H9 (cell line): ENCODE measurements at regions not wholly inside any gene's neighbourhood (a gene's known extent, or its start where the extent isn't known, plus 50 kb on each side); places are given as distances from the start of the nearest gene placed in this dataset.

Experiments
- DNase-seq: peaks from one replicate; pipeline ENCODE4 v3.0.0-alpha.2; 2017
- H2AFZ ChIP-seq: one replicate; pipeline ENCODE4 v1.6.1; 2013; ENCODE audit warnings: mild to moderate bottlenecking, low read length, control low read depth, moderate library complexity
- H2AK5ac ChIP-seq: 2 replicates; pipeline ENCODE4 v1.6.1; 2013; ENCODE audit warnings: low read length, control low read depth, mixed read lengths; ENCODE audit not compliant: insufficient read length
- H2BK120ac ChIP-seq: one replicate; pipeline ENCODE4 v1.6.1; 2013; ENCODE audit warnings: low read depth, mild to moderate bottlenecking, low read length, control low read depth, inconsistent platforms; ENCODE audit not compliant: poor library complexity, severe bottlenecking
- H2BK12ac ChIP-seq: 2 replicates; pipeline ENCODE4 v1.6.1; 2013; ENCODE audit warnings: low read length, control low read depth, mixed read lengths, low read depth; ENCODE audit not compliant: insufficient read length
- H2BK15ac ChIP-seq: 2 replicates; pipeline ENCODE4 v1.6.1; 2013; ENCODE audit warnings: low read depth, low read length, control low read depth
- H2BK20ac ChIP-seq: one replicate; pipeline ENCODE4 v1.6.1; 2013; ENCODE audit warnings: low read depth, mild to moderate bottlenecking, low read length, control low read depth, inconsistent platforms; ENCODE audit not compliant: poor library complexity, severe bottlenecking
- H2BK5ac ChIP-seq: 2 replicates; pipeline ENCODE4 v1.6.1; 2013; ENCODE audit warnings: low read length, control low read depth, mixed read lengths; ENCODE audit not compliant: insufficient read length
- H3K14ac ChIP-seq: 2 replicates; pipeline ENCODE4 v1.6.1; 2013; ENCODE audit warnings: low read length, control low read depth; ENCODE audit not compliant: insufficient read depth
- H3K18ac ChIP-seq: 2 replicates; pipeline ENCODE4 v1.6.1; 2013; ENCODE audit warnings: low read depth, mild to moderate bottlenecking, mixed read lengths, low read length, control low read depth; ENCODE audit not compliant: insufficient read length
- H3K23ac ChIP-seq: 2 replicates; pipeline ENCODE4 v1.6.1; 2013; ENCODE audit warnings: low read length, control low read depth, mixed read lengths, low read depth; ENCODE audit not compliant: insufficient read length
- H3K23me2 ChIP-seq: 2 replicates; pipeline ENCODE4 v1.6.1; 2013; ENCODE audit warnings: low read depth, mild to moderate bottlenecking, mixed read lengths, low read length, control low read depth; ENCODE audit not compliant: insufficient read length, poor library complexity, severe bottlenecking
- H3K27ac ChIP-seq: 2 replicates; pipeline ENCODE4 v1.5.1; 2013; ENCODE audit warnings: low read length, control low read depth, mixed read lengths, low read depth; ENCODE audit not compliant: insufficient read length
- H3K27me3 ChIP-seq: 2 replicates; pipeline ENCODE4 v1.6.1; 2013; ENCODE audit warnings: low read length, control low read depth, inconsistent platforms; ENCODE audit not compliant: insufficient read depth
- H3K4ac ChIP-seq: 2 replicates; pipeline ENCODE4 v1.6.1; 2013; ENCODE audit warnings: low read depth, mild to moderate bottlenecking, control low read depth, inconsistent platforms, low read length, moderate library complexity
- H3K4me1 ChIP-seq: 2 replicates; pipeline ENCODE4 v1.6.1; 2013; ENCODE audit warnings: low read length, control low read depth, inconsistent platforms; ENCODE audit not compliant: insufficient read depth
- H3K4me2 ChIP-seq: 2 replicates; pipeline ENCODE4 v1.6.1; 2013; ENCODE audit warnings: low read length, control low read depth, mixed read lengths; ENCODE audit not compliant: insufficient read length, insufficient read depth
- H3K56ac ChIP-seq: 2 replicates; pipeline ENCODE4 v1.6.1; 2013; ENCODE audit warnings: low read depth, mild to moderate bottlenecking, mixed read lengths, low read length, control low read depth; ENCODE audit not compliant: insufficient read length
- H3K79me1 ChIP-seq: 2 replicates; pipeline ENCODE4 v1.6.1; 2013; ENCODE audit warnings: low read depth, mild to moderate bottlenecking, moderate library complexity, low read length, control low read depth, inconsistent platforms; ENCODE audit not compliant: insufficient read depth, poor library complexity, severe bottlenecking
- H3K79me2 ChIP-seq: 2 replicates; pipeline ENCODE4 v1.6.1; 2013; ENCODE audit warnings: low read length, control low read depth, inconsistent platforms; ENCODE audit not compliant: insufficient read depth
- H3K9ac ChIP-seq: 2 replicates; pipeline ENCODE4 v1.6.1; 2013; ENCODE audit warnings: low read length, control low read depth, mixed read lengths; ENCODE audit not compliant: insufficient read length; ENCODE audit errors: extremely low read depth
- H3K9me3 ChIP-seq: one replicate; pipeline ENCODE4 v1.6.1; 2013; ENCODE audit warnings: low read depth, low read length, inconsistent platforms; ENCODE audit not compliant: control insufficient read depth
- H3T11ph ChIP-seq: one replicate; pipeline ENCODE4 v1.6.1; 2013; ENCODE audit warnings: mild to moderate bottlenecking, low read length, control low read depth, inconsistent platforms
- H4K20me1 ChIP-seq: one replicate; pipeline ENCODE4 v1.6.1; 2013; ENCODE audit not compliant: control insufficient read depth, insufficient read length, insufficient read depth
- H4K5ac ChIP-seq: 2 replicates; pipeline ENCODE4 v1.6.1; 2013; ENCODE audit warnings: low read depth, mild to moderate bottlenecking, mixed read lengths, low read length, control low read depth; ENCODE audit not compliant: insufficient read length
- H4K8ac ChIP-seq: replicated peaks from 2 replicates; pipeline ENCODE4 v1.6.1; 2013; ENCODE audit warnings: low read length, control low read depth, mixed read lengths, low read depth; ENCODE audit not compliant: insufficient read length
- H4K91ac ChIP-seq: 2 replicates; pipeline ENCODE4 v1.6.1; 2013; ENCODE audit warnings: low read depth, mild to moderate bottlenecking, moderate library complexity, mixed read lengths, low read length, control low read depth; ENCODE audit not compliant: insufficient read length
- H3K27ac Mint-ChIP-seq, 3 experiments: 2 replicates in 2 of 3; 3 replicates in 1 of 3; pipeline ENCODE4 v1.8.0; 2020 to 2021; ENCODE audit warnings: mixed read lengths in 3 of 3, mild to moderate bottlenecking in 1 of 3, moderate library complexity in 1 of 3
- H3K27me3 Mint-ChIP-seq: 2 replicates; pipeline ENCODE4 v1.8.0; 2021; ENCODE audit warnings: low read depth, mild to moderate bottlenecking, moderate library complexity, mixed read lengths
- H3K36me3 Mint-ChIP-seq, 3 experiments: 2 replicates in 2 of 3; 3 replicates in 1 of 3; pipeline ENCODE4 v1.8.0; 2020 to 2021; ENCODE audit warnings: low read depth in 3 of 3, mixed read lengths in 3 of 3; ENCODE audit not compliant: insufficient read depth in 1 of 3
- H3K4me1 Mint-ChIP-seq, 2 experiments: 2 replicates each; pipeline ENCODE4 v1.8.0; 2020; ENCODE audit warnings: mixed read lengths in 2 of 2
- H3K4me3 Mint-ChIP-seq, 2 experiments: 2 replicates in 1 of 2; 3 replicates in 1 of 2; pipeline ENCODE4 v1.8.0; 2020 to 2021; ENCODE audit warnings: mild to moderate bottlenecking in 2 of 2, mixed read lengths in 2 of 2, moderate library complexity in 1 of 2
- H3K9me3 Mint-ChIP-seq, 2 experiments: 2 replicates in 1 of 2; 3 replicates in 1 of 2; pipeline ENCODE4 v1.8.0; 2020; ENCODE audit warnings: mild to moderate bottlenecking in 2 of 2, mixed read lengths in 2 of 2, moderate library complexity in 1 of 2
- CTCF ChIP-seq: fragments of 200-600 bp; sonication (generic); conservative IDR thresholded peaks from 3 replicates; pipeline ENCODE4 v1.8.0; 2021; ENCODE audit warnings: antibody characterized with exemption, mild to moderate bottlenecking

DNA sequence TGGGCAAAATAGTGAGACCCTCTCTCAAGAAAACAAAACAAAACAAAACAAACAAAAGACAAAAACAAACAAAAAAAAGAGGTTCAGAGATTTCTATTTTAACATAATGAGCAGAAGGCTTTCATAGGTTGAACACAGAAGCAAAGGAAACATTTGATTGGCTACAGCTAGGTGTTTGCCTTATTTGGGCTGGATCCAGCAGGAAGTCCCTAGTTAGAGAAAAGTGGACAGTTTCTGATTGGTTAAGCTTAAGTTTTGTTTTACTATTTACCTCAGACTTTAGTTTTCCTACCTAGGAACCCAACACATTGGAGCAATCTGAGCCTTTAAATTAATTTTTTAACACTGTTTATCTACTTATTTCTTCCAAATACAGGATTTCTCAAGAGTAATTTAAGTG lies 566.5 kb upstream of the PCDH15 start:
- H3K23ac ChIP-seq, result no peak overlapping the region
- no peak overlapping the region for H3T11ph ChIP-seq
- no peaks in the 10 kb centered on the region for H3K79me1 ChIP-seq
- no peak overlapping the region for H4K5ac ChIP-seq
- no peak overlapping the region for H3K27ac Mint-ChIP-seq
- no peak overlapping the region for H3K18ac ChIP-seq
- no peaks in the 10 kb centered on the region for H3K23me2 ChIP-seq
- H3K4me1 ChIP-seq, result no peaks in the 10 kb centered on the region
- H2BK15ac ChIP-seq, result no peak overlapping the region
- no peak overlapping the region for H3K14ac ChIP-seq
- H3K4ac ChIP-seq, result no peak overlapping the region
- H3K79me2 ChIP-seq, result no peaks in the 10 kb centered on the region
- H3K9ac ChIP-seq, result no peak overlapping the region
- H2BK12ac ChIP-seq, result no peak overlapping the region
- no peak overlapping the region for H3K4me2 ChIP-seq
- no peak overlapping the region for H2BK5ac ChIP-seq
- H3K4me1 Mint-ChIP-seq, result no peaks in the 10 kb centered on the region
- no peaks in the 10 kb centered on the region for H3K36me3 Mint-ChIP-seq
- no peaks in the 10 kb centered on the region for H3K9me3 ChIP-seq
- no peak overlapping the region for H2AFZ ChIP-seq
- H2BK20ac ChIP-seq, result no peak overlapping the region
- no peak overlapping the region for H3K56ac ChIP-seq
- no peak overlapping the region for H3K27ac ChIP-seq
- no peaks in the 10 kb centered on the region for H3K27me3 Mint-ChIP-seq
- no peak for DNase-seq
- H3K9me3 Mint-ChIP-seq, result no peaks in the 10 kb centered on the region
- no peak overlapping the region for H2BK120ac ChIP-seq
- no peak overlapping the region for H2AK5ac ChIP-seq
- no peaks in the 10 kb centered on the region for H3K27me3 ChIP-seq
- no peak overlapping the region for H4K8ac ChIP-seq
- no peak overlapping the region for H4K91ac ChIP-seq
- TF ChIP-seq CTCF, result no peak
- no peaks in the 10 kb centered on the region for H4K20me1 ChIP-seq
- H3K4me3 Mint-ChIP-seq, result no peak overlapping the region
